ENCODE measurements at regions not wholly inside any gene's neighbourhood (a gene's known extent, or its start where the extent isn't known, plus 50 kb on each side); places are given as distances from the start of the nearest gene placed in this dataset.

DNA sequence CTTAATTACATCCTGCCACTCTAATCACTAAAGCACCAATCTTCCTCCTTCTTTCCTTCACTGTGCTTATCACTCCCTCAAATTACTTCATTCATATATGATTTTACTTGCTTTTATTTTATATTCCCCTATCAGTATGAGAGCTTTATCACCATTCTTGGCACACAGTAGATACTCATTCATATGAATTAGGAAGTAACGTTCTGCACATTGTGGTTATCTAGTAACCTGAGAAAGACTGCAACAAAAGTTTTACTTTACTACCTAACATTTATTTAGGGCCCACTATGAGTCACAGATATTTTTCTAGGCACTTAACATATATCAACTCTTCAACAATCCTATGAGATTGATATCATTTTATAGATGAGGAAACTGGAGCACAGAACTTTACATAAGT lies 1559.9 kb upstream of the TENM4 start (continued):
- TF ChIP-seq TAF1 (IDR thresholded peaks at IDR 0.05; ENCODE audit: low read depth, low read length): no peak
- TF ChIP-seq RFX5 (IDR thresholded peaks at IDR 0.05; ENCODE audit: borderline replicate concordance, low read depth, low read length): no peak
- no peak for TF ChIP-seq RXRA (IDR thresholded peaks at IDR 0.05; ENCODE audit: insufficient read depth, low read depth, low read length)
- no peak for TF ChIP-seq YY1 (IDR thresholded peaks at IDR 0.05; ENCODE audit: low read depth, low read length)
- no peak for TF ChIP-seq MAFK (IDR thresholded peaks at IDR 0.05; ENCODE audit: low read depth, low read length)
- no peak for TF ChIP-seq POLR2A (IDR thresholded peaks at IDR 0.05; ENCODE audit: control extremely low read depth in 1 of 2, low read depth in 2 of 2, low read length in 2 of 2)
- TF ChIP-seq SP2 (IDR thresholded peaks at IDR 0.05; ENCODE audit: low read length): no peak

Measured in H1 (cell line).